ENCODE measurements at regions not wholly inside any gene's neighbourhood (a gene's known extent, or its start where the extent isn't known, plus 50 kb on each side); places are given as distances from the start of the nearest gene placed in this dataset.

- Histone ChIP-seq H3K79me2 (ENCODE audit: insufficient read depth, low read length) (no peaks in the 10 kb centered on the region), H3K79me1 (ENCODE audit: insufficient read depth, low read depth, low read length, poor library complexity, severe bottlenecking) (no peaks in the 10 kb centered on the region), H3K27ac (ENCODE audit: insufficient read length, low read depth, low read length) (no peak overlapping the region), H3K56ac (ENCODE audit: insufficient read length, low read depth, low read length) (no peak overlapping the region), H3K18ac (ENCODE audit: insufficient read length, low read depth, low read length) (no peak overlapping the region), H3T11ph (ENCODE audit: low read length) (no peak overlapping the region), H3K4me1 (ENCODE audit: insufficient read depth, low read length) (no peaks in the 10 kb centered on the region), H2AFZ (ENCODE audit: low read length) (no peak overlapping the region), H3K4ac (ENCODE audit: low read depth, low read length) (no peak overlapping the region), H3K9me3 (ENCODE audit: control insufficient read depth, low read depth, low read length) (no peaks in the 10 kb centered on the region), H4K91ac (ENCODE audit: insufficient read length, low read depth, low read length) (no peak overlapping the region), H2BK5ac (ENCODE audit: insufficient read length, low read length) (no peak overlapping the region), H4K8ac (replicated peaks; ENCODE audit: insufficient read length, low read depth, low read length) (no peak overlapping the region), H3K4me2 (ENCODE audit: insufficient read depth, insufficient read length, low read length) (no peak overlapping the region), H3K27me3 (ENCODE audit: insufficient read depth, low read length) (no peaks in the 10 kb centered on the region), H2BK12ac (ENCODE audit: insufficient read length, low read depth, low read length) (no peak overlapping the region), H3K9ac (ENCODE audit: extremely low read depth, insufficient read length, low read length) (no peak overlapping the region), H2BK20ac (ENCODE audit: low read depth, low read length, poor library complexity, severe bottlenecking) (no peak overlapping the region), H3K14ac (ENCODE audit: insufficient read depth, low read length) (no peak overlapping the region), H4K20me1 (ENCODE audit: control insufficient read depth, insufficient read depth, insufficient read length) (no peaks in the 10 kb centered on the region), H3K23ac (ENCODE audit: insufficient read length, low read depth, low read length) (no peak overlapping the region), H2BK120ac (ENCODE audit: low read depth, low read length, poor library complexity, severe bottlenecking) (no peak overlapping the region), H4K5ac (ENCODE audit: insufficient read length, low read depth, low read length) (no peak overlapping the region), H3K23me2 (ENCODE audit: insufficient read length, low read depth, low read length, poor library complexity, severe bottlenecking) (no peaks in the 10 kb centered on the region), H2AK5ac (ENCODE audit: insufficient read length, low read length) (no peak overlapping the region), H2BK15ac (ENCODE audit: low read depth, low read length) (no peak overlapping the region)
- WGBS (ENCODE audit: extremely low coverage, insufficient read length, low lambda C conversion rate), result no CpG with 5 or more reads among the region's 3 CpGs
- H3K27ac Mint-ChIP-seq, result no peak overlapping the region
- H3K27me3 Mint-ChIP-seq (ENCODE audit: low read depth), result peaks cover 1% of the 10 kb centered on the region; the same call in 1 of the 2 replicates
- peaks cover 2 to 4% of the 10 kb centered on the region in 2 experiments; a peak in 1 of 4 replicates for H3K4me1 Mint-ChIP-seq
- H3K4me3 Mint-ChIP-seq, result no peak overlapping the region
- H3K36me3 Mint-ChIP-seq (ENCODE audit: insufficient read depth in 1 of 3, low read depth in 3 of 3), result no peaks in the 10 kb centered on the region
- no peak for DNase-seq
- no peaks in the 10 kb centered on the region for H3K9me3 Mint-ChIP-seq
- TF ChIP-seq CTCF (conservative IDR thresholded peaks at IDR 0.05), result no peak
Measured at GRCh38 chr1:172774561-172774960, 115.7 kb downstream of the FASLG start.

All from H9 (cell line).